ENCODE measurements at regions not wholly inside any gene's neighbourhood (a gene's known extent, or its start where the extent isn't known, plus 50 kb on each side); places are given as distances from the start of the nearest gene placed in this dataset.

- TF ChIP-seq E4F1 (IDR thresholded peaks at IDR 0.05; ENCODE audit: borderline replicate concordance, partially characterized antibody): no peak
- TF ChIP-seq ZNF592 (IDR thresholded peaks at IDR 0.05): no peak
- no peak for TF ChIP-seq SKIL (IDR thresholded peaks at IDR 0.05; ENCODE audit: low read depth, poor library complexity, severe bottlenecking)
These were observed 99.3 kb downstream of the METRNL start (continued) for GRCh38 chr17:83178533-83179304.

Measured in GM12878 (cell line).